HG02884 (cell line): ENCODE measurements at regions not wholly inside any gene's neighbourhood (a gene's known extent, or its start where the extent isn't known, plus 50 kb on each side); places are given as distances from the start of the nearest gene placed in this dataset.

Experiments used
- ATAC-seq: cut with Tn5 transposase; IDR thresholded peaks from one replicate; pipeline ENCODE4 v1.9.1; 2021; ENCODE audit warnings: mild to moderate bottlenecking, moderate library complexity; ENCODE audit not compliant: unreplicated experiment

DNA sequence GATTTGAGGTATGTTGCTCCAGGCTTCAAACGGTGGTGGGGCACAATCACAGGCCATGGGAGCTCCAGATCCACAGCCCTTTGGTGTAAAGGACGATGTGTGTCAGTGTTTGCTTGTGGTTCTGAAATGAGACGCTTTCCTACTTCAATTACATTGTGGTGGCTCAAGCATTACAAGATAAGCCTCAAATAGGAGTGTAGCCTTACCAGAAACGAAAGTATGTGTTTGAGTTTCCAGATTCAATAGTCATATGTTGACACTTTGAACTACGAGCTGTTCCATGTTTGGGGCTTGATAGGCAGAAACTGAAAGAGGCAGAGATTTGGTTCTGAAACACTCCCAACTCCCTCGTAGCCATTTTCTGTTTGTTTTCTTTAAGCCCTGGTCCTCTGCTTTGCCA is 187.1 kb downstream of the MYLK4 start:
- peak; percentile 97 for ATAC-seq

DNA sequence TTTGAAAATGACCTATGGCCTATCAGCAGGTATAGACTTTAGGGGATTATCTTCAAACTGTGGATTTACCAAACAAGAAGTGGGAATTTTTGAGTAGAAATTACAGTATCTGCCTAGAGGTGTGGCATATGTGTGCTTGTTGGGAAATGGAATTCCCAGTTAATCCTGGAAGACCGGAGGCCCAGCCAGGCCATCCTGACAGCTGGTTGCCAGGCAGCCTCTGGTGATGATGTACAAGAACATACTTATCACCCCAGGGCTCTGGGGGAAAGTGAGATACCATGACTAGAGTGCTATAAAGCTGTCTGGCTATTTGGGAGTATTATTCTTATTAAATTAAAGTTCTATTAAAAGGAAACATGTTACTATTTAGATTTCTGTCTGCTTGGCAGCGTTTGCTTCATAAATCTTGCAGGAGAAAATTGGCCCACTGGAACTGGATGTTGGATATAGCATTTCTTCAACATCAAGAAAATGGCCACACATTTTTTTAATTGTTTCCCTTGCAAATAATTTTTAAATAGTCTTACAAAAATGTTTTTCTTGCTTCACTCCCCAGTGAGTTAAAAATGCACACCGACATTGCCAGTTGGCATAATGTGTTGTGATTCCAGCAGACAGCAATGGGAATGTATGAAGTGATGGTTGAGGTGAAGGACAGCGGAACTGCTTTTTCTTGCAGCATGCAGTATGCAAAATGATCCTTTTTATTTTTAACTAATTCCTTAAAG is 187.8 kb downstream of the MYLK4 start:
- ATAC-seq, result no peak

DNA sequence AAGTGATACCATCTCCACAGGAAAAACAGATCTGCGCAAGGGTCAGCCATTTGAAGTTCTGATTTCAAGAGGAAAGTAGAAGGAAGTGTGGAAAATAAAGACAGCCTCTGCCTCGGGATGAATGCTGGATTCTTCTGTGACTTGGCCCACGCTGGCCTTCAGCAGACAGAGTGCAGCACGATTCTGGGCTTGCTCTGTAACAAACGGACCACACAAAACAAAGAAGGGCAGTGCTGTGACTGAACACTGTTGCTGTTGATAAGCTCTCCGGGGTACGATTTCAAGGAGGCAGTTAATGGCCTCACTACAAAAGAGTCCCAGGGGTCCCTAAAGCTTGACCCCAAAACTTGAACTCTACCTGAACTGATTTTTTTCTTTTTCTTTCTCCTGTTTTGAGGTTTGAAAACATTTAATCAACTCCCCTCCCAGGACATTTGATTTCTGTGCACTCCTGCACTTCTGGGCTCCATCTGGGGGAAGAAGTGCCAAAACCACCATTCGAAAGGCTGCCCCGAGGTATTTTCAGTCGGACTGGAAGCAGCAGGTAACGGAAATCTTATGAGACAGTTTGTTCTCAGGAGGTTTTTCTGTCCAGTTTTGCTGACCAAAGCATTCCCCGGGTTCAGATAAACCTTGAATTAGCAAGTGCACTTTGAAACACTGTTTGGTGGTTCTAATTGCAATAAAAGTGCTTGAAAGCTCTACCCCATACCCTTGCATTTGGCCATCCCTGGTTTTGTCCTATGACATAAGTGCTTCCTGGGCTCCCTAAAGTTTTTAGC is 189.6 kb downstream of the MYLK4 start:
- ATAC-seq, result no peak

DNA sequence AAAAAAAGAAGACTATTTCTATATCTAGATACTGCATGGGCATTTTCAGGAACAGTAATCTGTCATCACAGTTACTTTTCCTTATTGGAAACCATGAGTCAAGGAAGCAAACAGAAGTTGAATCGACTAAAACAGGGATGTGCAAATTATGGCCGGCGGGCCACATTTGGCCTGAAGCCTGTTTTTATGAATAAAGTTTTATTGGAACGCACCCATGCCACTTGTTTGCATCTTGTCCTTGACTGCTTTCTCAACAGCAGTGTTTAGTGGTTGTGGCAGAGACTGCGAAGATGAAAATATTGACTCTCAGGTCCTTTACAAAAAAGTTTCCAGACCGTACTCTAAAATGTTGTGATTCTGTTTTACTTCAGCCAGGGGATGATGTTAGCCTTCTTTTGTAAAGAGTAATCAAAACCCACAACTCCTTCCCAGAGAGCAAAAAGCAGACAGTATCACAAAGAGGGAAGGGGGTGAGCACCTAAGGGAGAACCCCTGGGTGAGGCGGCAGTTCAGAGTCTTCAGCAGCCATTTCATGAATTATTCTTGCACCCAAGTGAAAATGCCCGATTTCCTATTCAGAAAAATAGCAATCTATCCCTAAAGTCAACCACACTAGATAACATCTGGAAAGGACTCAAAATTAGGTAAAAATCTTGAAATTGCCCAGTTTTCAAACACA is 190.4 kb downstream of the MYLK4 start:
- no peak for ATAC-seq

DNA sequence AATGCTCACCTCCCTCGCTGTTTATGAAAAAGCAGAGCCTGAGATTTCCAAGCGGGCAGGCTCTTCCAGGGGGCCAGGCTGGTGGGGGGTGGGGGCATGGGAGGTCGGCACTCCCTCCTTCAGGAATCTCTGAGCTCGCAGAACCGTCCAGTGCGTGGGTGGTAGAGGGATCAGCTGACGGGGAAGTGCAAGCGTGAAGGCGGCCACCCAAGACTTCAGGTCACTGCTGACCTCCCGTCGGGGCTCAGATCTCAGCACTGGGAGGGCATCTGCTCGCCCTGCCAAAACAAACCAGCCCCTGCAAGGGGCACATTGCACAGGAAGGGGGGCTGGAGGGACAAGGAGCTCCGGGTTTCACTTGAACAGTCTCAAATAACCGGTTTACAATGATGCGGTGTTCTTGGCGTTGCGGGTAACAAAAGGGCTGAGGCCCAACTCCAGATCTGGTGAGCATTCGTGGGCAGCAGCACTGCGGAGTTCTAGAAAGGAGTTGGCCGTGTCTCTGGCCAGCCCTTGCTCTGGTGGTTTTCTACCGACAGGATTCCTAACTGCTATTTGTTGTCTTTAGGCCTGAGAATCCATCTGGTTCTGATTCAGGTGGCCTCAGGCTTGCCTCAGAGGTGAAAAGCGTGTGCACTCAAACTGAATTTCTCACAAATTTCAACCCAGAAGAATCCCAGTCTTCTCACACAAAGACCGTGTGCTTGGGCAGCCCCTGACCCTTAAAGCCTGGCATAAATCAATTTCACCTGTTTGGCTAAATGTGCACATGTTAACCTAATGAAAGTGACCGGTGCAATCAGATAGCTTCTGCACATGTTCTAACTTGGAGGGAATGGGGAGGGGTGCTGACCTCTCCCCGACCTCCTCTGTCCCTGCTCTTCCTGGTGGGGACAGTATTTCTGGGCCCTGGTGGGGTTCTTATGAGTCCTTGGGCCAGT is 191.6 kb downstream of the MYLK4 start:
- no peak for ATAC-seq

DNA sequence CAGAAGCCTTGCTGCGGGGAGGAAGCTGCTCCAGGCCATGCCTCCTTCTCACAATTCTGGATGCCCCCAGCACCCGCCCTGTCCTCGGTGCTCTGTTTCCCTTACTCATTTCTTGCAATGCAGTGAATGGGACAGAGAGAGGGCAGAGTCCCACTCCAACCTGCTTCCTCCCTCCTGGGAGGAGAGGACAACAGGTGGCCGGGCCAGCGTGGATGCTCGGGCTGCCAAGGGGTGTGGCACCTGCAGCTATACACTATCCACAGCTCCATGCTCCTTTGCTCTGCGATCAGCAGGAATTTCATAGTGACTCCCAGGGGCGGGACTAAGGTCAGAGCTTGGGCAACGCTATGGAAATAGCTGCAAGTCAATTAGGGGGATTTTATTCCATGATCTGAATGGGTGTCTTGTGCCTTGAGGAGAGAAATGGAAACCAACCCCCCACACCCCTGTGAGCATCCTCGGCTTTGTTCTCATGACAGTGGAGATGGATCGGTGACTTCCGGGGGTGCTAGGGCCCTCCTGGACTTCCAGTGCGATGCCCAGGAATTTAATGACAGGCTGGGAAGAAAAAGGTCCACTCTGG is 192.5 kb downstream of the MYLK4 start:
- ATAC-seq, result no peak

DNA sequence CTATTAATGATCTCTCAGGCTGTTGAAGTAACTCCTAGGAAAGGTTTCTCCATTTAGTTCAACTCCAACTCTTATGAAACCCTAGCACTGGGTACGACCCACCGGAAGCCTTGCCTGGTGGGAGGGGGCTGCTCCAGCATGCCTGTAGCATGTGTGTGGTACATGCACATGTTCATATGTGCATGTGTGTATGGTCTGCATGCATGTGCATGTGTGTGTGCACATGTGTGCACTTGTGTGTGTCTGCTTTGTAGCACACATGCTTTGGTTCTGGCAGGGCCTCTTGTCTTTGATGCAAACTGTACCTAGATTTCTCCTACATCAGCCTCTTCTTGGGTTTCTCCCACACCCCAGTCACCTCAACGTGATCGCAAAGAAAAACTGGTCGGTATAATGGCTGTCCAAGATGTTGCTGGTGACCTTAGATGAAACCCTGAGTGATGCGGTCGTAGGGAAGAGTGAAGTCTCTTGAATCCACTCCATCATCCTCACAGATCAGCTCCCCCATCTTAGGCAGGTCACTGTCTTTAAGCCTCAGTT is 193.5 kb downstream of the MYLK4 start:
- no peak for ATAC-seq

DNA sequence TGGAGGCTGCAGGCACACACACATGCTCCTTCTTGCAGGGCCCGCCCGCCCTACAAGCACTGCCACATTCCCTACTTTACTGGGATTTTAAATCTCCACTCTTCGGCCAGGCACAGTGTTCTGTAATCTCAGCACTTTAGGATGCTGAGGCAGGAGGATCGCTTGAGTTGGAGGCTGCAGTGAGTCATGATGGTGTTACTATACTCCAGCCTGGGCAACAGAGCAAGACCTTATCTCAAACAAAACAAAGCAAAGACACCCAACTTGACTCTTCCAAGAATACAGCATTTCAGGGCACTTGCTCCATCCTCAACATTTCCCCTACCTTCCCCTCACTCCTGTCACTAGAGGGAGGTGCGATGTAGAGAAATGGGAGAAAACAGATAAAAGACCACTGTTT is 194.0 kb downstream of the MYLK4 start:
- ATAC-seq, result no peak

DNA sequence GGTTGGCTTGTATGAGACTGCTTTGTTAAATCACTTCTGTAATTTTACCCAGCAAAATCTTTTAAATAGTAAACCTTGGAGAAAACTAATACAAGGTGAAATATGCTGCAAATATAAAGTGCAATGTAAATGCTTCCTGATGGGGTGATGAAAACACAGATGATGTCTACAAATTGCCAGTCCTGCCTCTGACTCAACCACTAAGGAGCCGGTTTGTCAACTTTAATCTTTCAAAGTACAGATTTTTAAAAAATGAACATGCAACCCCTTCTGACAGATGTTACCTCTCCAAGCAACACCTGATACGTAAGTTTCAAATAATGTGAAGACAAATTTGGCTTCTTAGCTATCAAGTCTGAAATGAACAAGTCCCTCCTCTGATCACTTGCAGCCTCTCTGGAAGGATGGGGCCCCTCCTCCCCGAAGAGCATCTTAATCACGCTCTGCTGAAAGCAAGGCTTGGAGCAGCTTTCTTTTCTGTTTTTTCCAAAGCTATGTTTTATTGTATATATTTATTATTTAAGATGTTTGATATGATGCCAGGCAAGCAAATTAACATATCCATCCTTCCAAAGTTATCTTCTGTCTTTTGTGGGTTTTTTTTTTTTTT is 196.0 kb downstream of the MYLK4 start:
- ATAC-seq, result no peak

DNA sequence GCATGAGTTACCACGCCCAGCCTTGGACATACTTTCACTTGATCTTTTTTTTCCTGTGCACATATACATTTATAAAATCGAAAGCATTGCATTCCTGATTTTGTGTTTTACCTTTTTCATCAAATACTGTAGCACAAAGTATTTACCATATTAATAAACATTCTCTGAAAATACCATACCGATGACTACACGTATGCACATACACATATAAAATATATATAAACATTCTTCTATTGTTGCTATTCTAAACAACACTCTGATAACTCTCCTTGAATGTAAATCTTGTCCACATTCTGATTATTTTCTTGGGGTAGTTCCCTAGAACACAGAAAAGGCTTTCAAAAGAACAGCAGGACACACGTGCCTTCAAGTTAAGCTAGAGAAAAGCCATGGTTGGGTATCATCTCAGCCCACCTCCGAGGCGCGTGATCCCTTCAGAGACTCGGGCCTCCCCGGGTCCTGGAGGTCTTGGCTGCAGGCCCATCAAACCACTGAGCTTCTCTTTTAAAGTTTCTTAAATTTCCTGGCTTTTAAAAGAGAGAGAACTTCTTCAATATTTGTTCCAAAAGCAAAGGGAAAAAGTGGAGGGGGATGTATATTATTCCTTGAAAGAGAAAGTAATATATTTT is 198.1 kb downstream of the MYLK4 start:
- ATAC-seq, result no peak

DNA sequence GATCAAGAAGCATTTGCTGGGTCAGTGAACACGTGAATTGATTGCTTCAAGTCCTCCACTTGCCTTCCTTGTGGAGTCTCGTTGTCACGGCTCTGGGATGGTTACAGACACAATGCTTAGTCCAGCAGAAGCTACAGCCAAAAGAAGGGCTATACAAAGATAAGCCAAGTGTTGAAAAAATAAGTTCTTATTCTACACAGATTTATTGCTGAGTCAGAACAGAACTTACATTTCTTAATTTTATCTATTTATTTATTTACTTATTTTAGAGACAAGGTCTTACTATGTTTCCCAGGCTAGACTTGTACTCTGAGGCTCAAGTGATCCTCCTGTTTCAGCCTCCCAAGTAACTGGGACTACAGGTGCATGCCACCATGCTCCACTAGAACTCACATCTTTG is 199.0 kb downstream of the MYLK4 start:
- ATAC-seq, result no peak

DNA sequence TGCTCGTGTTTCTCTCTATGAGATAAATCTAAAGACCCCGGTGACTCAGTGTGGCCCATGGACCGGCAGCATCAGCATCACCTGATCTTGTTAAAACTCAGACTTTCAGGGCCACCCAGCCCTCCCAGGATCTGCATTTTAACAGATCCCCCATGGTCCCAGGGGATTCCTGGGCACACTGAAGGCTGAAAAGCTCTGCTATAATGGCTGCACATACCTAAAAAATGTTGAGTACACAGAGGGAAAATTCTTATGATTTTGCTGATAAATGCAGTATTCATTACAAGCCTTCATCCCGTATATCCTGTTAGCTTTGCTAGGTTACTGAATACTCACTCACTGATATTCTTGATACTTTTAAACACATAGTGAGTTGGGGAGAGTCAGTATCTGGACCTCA is 200.5 kb downstream of the MYLK4 start:
- no peak for ATAC-seq

DNA sequence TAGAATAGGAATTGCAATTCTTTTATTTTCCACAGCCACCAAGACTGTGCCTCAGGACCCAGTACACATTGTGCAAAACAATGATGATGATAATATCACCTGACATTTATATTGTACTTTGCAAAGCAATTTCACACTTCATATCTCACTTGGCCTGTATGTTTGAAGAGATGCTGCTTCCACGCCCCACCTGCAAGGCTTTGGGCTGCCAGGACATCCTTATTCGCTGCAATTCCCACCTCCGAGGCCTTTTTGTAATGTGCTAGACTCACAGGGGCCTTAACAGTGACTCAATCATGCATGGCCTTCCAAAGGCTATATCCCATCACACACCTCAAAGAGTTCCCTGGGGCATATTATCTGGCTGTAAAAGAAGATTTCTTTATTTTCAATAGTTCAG is 200.9 kb downstream of the MYLK4 start:
- no peak for ATAC-seq

DNA sequence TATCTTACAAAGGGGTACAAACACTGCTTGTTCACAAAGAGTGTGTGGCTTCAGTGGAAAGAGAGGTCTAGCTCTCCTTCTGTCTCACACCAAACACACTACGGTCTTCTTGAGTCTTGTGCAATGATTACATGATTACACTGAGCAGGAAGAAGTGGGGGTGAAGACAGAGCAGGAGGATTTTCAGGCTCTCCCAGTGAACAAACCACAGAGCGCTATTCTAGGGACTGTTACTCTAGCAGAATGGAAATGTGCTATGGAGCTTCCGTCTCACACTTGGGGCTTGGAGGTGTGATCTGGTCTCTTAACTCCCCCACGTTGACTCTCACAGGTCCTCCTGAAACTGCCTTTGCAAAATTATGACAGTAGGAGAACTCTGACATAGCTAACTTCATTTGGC is 203.4 kb downstream of the MYLK4 start:
- no peak for ATAC-seq

DNA sequence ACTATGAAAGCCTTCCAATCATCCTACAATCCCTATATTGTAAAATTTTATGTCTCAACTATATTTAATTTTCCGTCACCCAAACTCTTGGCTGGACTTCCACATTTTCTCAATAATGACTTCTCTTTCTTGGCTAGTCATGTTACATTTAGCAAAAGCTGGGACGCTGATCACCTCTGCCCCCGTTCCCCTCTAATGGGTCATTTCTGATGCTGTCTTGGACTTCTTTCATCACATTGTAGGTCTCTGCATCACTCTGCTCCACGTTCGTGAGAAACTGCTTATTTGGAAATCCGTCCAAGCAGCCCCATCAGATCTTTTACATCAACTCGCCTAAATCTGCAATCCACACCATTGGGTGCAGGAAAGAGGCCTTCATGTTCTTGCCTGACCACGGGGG is 203.8 kb downstream of the MYLK4 start:
- no peak for ATAC-seq

DNA sequence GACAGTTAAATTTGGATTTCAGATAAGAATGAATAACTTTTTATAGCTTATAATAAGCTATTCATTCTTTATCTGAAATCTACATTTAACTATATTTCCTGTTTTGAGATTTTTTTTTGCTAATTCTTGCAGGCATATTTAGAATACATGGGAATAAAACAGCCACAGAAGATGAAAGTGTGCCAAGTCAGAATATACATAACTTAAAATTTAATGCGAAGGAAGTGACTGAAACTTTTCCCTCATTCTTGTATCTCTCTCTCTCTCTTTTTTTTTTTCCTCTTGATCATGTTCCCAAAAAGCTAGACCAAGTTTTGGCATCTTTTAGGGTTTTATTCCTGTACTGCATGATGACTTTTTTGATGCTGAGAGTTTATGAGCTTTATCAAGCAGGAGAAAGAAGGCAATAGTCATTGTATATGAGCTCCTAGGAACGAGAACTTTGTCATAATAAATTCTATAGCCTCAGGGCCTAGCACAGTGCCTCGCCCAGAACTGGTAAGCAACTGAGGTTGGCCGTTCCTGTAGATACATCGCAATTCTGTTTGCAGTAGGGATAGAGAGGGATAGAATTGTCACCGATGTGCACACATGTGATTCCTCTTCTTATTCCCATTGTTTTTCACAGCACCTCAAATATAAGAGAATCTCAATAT is 205.2 kb downstream of the MYLK4 start:
- ATAC-seq, result no peak

DNA sequence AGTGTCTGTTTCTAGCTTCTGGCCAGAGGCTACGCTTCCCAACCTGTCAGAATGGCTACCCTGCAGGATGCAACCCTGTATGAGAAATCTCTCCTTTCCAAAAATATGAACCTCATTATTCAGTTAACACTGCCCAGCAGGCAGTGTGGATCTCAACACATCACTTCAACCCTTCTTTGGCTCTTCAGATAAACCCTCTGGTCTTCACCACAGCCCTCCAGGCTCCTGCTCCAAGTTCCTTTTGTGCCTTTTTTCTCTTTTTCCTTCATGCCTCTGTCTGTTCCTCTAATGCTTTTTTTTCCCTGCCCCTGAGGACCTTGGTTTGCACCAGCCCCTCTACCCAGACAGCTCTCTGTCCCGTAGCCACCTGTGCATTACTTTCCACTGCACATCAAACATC is 207.4 kb downstream of the MYLK4 start:
- no peak for ATAC-seq

DNA sequence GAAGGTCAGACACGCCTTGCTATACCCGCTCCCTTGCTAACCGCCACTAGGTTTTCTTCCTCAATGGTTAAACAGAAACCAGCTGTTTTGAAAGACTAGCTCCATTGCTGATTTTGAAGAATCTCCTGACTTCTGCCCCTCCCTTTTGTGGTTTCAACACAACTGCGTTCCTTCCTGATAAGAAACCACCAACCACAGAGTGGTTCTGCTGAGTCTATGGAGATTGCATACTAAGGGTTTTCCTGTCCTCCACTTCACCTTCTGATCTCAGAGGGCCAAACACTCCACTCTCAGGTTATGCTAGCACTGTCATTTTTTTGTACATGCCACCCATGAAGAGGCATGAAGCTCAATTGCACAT is 207.9 kb downstream of the MYLK4 start:
- peak; percentile 87 for ATAC-seq
